ENCODE measurements at regions not wholly inside any gene's neighbourhood (a gene's known extent, or its start where the extent isn't known, plus 50 kb on each side); places are given as distances from the start of the nearest gene placed in this dataset.

- TF ChIP-seq CTCF (conservative IDR thresholded peaks at IDR 0.05; ENCODE audit: low read depth in 2 of 2), result no peak
- no peak for TF ChIP-seq ZNF114 (CRISPR knock-in tag; IDR thresholded peaks at IDR 0.05)
- TF ChIP-seq JUNB (IDR thresholded peaks at IDR 0.05; ENCODE audit: unreplicated experiment), result no peak
Observed at GRCh38 chr2:126303113-126303512, 352.8 kb upstream of the GYPC start (continued).

- H3K36me3 Mint-ChIP-seq (ENCODE audit: low read depth), result no peaks in the 10 kb centered on the region; the same call in 2 of the 3 replicates
- no peak overlapping the region for H3K27ac Mint-ChIP-seq
- no peak overlapping the region for H3K27ac ChIP-seq (ENCODE audit: low read depth)
- no peaks in the 10 kb centered on the region for H3K27me3 ChIP-seq (ENCODE audit: insufficient read depth)
- DNase-seq (ENCODE audit: low spot score), result no peak
- no peak for ATAC-seq
- H3K4me2 ChIP-seq, result no peak overlapping the region
- H3K9me3 Mint-ChIP-seq, result no peaks in the 10 kb centered on the region
- H3K4me1 Mint-ChIP-seq, result peaks cover 24% of the 10 kb centered on the region
- peaks cover 5% of the 10 kb centered on the region for H3K27me3 Mint-ChIP-seq (ENCODE audit: insufficient read depth, low read depth, poor library complexity)
- H3K4me3 ChIP-seq, result no peak overlapping the region
- H3K79me2 ChIP-seq (replicated peaks; ENCODE audit: insufficient read depth), result no peaks in the 10 kb centered on the region
- no peaks in the 10 kb centered on the region for H3F3A ChIP-seq (replicated peaks; ENCODE audit: low read depth)
- H3K4me3 Mint-ChIP-seq, result no peak overlapping the region
- H4K20me1 ChIP-seq (replicated peaks; ENCODE audit: insufficient read depth), result no peaks in the 10 kb centered on the region
- no peaks in the 10 kb centered on the region; the same call in 1 of the 2 replicates for H3K36me3 ChIP-seq (ENCODE audit: insufficient read depth)
- no peak overlapping the region for H2AFZ ChIP-seq
- H3K9me2 ChIP-seq (ENCODE audit: insufficient read depth), result no peaks in the 10 kb centered on the region
- H3K4me1 ChIP-seq (ENCODE audit: insufficient read depth), result 0 out of 2 replicates have a peak, but pooled peaks cover 8% of the 10 kb centered on the region
- no peak for TF ChIP-seq POLR2AphosphoS5 (IDR thresholded peaks at IDR 0.05; ENCODE audit: low read depth)
- no peak for TF ChIP-seq ZNF331 (CRISPR knock-in tag; IDR thresholded peaks at IDR 0.05; ENCODE audit: low read depth)
- no peak for TF ChIP-seq ZNF462 (CRISPR knock-in tag; IDR thresholded peaks at IDR 0.05)
- TF ChIP-seq JUNB (IDR thresholded peaks at IDR 0.05; ENCODE audit: unreplicated experiment), result no peak
- no peak for TF ChIP-seq STAT1 (IDR thresholded peaks at IDR 0.05; ENCODE audit: unreplicated experiment)
- TF ChIP-seq CREB1 (CRISPR knock-in tag; IDR thresholded peaks at IDR 0.05; ENCODE audit: low read depth), result no peak
- TF ChIP-seq REST (IDR thresholded peaks at IDR 0.05; ENCODE audit: unreplicated experiment), result no peak
- no peak for TF ChIP-seq EZH2 (IDR thresholded peaks at IDR 0.05; ENCODE audit: low read depth, unreplicated experiment)
- TF ChIP-seq NANOG (IDR thresholded peaks at IDR 0.05; ENCODE audit: borderline replicate concordance), result no peak
- no peak for TF ChIP-seq ZNF114 (CRISPR knock-in tag; IDR thresholded peaks at IDR 0.05)
- TF ChIP-seq CTCF (conservative IDR thresholded peaks at IDR 0.05; ENCODE audit: low read depth in 2 of 2), result no peak
Observed at GRCh38 chr2:126304154-126304553, 351.8 kb upstream of the GYPC start.
